22Rv1 (cell line): ENCODE measurements at regions not wholly inside any gene's neighbourhood (a gene's known extent, or its start where the extent isn't known, plus 50 kb on each side); places are given as distances from the start of the nearest gene placed in this dataset.
A peak's percentile ranks its signal among the peaks of the same experiment; 100 is the strongest.

Experiments
- CTCF ChIP-seq: fragments of 450-650 bp; IDR thresholded peaks from 2 replicates; pipeline ENCODE4 v1.5.1; 2017; ENCODE audit warnings: mild to moderate bottlenecking
- ZFX ChIP-seq: fragments of 450-650 bp; IDR thresholded peaks from 2 replicates; pipeline ENCODE4 v1.6.1; 2017; ENCODE audit warnings: antibody characterized with exemption, borderline replicate concordance

DNA sequence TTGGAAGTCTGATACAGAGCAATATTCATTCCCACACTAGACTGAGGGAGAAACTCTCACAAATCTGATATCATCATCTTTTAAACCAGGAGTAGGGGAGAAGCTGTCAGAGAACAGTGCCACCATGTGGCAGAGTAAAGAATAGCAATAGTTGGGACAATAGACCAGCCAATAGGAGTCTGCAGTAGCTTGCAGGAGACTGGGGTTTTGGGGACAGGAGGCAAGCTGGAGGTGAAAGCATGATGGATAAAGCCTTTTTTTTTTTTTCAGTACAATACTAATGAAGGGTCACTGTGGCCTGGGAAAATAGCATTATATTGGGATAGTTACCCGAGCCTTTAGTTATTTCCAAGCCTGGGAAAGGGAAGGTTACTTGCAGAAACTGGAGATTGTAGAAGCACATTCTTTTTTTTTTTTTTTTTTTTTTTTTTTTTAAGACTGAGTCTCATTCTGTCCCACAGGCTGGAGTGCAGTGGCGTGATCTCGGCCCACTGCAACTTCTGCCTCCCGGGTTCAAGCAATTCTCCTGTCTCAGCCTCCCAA is 120.7 kb downstream of the S1PR1 start:
- TF ChIP-seq CTCF (peak; percentile 93), ZFX (no peak)
